HG03095 (cell line): ENCODE measurements at regions not wholly inside any gene's neighbourhood (a gene's known extent, or its start where the extent isn't known, plus 50 kb on each side); places are given as distances from the start of the nearest gene placed in this dataset.

Experiments
- ATAC-seq: cut with Tn5 transposase; IDR thresholded peaks from one replicate; pipeline ENCODE4 v1.9.1; 2021; ENCODE audit warnings: moderate library complexity; ENCODE audit not compliant: unreplicated experiment

GRCh38 chr14:66094001-66094727 lies 392.0 kb upstream of the CCDC196 start:
- ATAC-seq: no peak

- no peak for ATAC-seq
These were observed 386.7 kb upstream of the CCDC196 start for GRCh38 chr14:66099451-66099850.

- ATAC-seq: peak; percentile 65
These were observed 386.2 kb upstream of the CCDC196 start for GRCh38 chr14:66099931-66100330.

GRCh38 chr14:66101662-66102061 lies 384.5 kb upstream of the CCDC196 start:
- ATAC-seq: no peak

- ATAC-seq: no peak
These were observed 381.7 kb upstream of the CCDC196 start for GRCh38 chr14:66104486-66104885.

- no peak for ATAC-seq
These were observed 380.4 kb upstream of the CCDC196 start for GRCh38 chr14:66105815-66106214.

GRCh38 chr14:66109426-66109825 lies 376.7 kb upstream of the CCDC196 start:
- no peak for ATAC-seq

- no peak for ATAC-seq
These were observed 374.3 kb upstream of the CCDC196 start for GRCh38 chr14:66111891-66112290.

GRCh38 chr14:66114071-66114470 lies 372.1 kb upstream of the CCDC196 start:
- ATAC-seq: no peak

- ATAC-seq: no peak
These were observed 370.2 kb upstream of the CCDC196 start for GRCh38 chr14:66115740-66116502.

GRCh38 chr14:66116732-66117131 lies 369.4 kb upstream of the CCDC196 start:
- no peak for ATAC-seq

- no peak for ATAC-seq
These were observed 368.6 kb upstream of the CCDC196 start for GRCh38 chr14:66117600-66117999.

- ATAC-seq: no peak
These were observed 366.5 kb upstream of the CCDC196 start for GRCh38 chr14:66119606-66120231.

- ATAC-seq: no peak
These were observed 365.8 kb upstream of the CCDC196 start for GRCh38 chr14:66120402-66120801.

- ATAC-seq: no peak
These were observed 364.3 kb upstream of the CCDC196 start for GRCh38 chr14:66121859-66122258.

GRCh38 chr14:66129224-66129623 lies 356.9 kb upstream of the CCDC196 start:
- ATAC-seq: no peak

GRCh38 chr14:66131111-66131510 lies 355.1 kb upstream of the CCDC196 start:
- no peak for ATAC-seq

GRCh38 chr14:66133666-66134065 lies 352.5 kb upstream of the CCDC196 start:
- no peak for ATAC-seq

GRCh38 chr14:66135831-66136230 lies 350.3 kb upstream of the CCDC196 start:
- ATAC-seq: no peak

- no peak for ATAC-seq
These were observed 349.1 kb upstream of the CCDC196 start for GRCh38 chr14:66137081-66137480.

GRCh38 chr14:66139432-66139831 lies 346.7 kb upstream of the CCDC196 start:
- ATAC-seq: no peak
